NCI-H2227 treated with DMSO at 0.1 percent for 48 hours (cell line): ENCODE measurements at regions not wholly inside any gene's neighbourhood (a gene's known extent, or its start where the extent isn't known, plus 50 kb on each side); places are given as distances from the start of the nearest gene placed in this dataset.

Experiments
- DNase-seq: peaks from one replicate; lab custom pipeline; 2025; lab: John Stamatoyannopoulos, UW

GRCh38 chr9:110058304-110058953 is 149.5 kb downstream of the C9orf152 start:
- DNase-seq = peak; percentile 30

DNA sequence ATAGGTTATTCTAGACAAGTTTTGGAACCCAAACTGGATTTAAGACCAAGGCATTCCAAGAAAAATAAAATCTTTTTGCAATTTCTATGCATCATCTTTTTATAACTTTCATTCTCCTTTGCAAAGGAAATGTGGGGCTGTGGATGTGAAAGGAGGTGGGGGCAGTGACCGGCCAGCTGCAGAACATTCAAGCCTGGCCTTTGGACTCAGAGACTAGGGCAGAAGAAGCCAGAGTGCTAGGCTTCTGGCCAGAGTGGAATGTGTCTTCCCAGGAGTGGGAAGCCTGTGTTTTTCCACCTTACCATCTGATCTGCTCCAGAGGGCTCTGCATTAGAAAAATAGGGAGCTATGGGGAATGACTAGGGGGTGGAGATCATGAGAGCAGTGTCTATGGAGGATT is 148.5 kb downstream of the C9orf152 start:
- DNase-seq = no peak

- no peak for DNase-seq
Observed at GRCh38 chr9:110064803-110065202, 143.2 kb downstream of the C9orf152 start.

DNA sequence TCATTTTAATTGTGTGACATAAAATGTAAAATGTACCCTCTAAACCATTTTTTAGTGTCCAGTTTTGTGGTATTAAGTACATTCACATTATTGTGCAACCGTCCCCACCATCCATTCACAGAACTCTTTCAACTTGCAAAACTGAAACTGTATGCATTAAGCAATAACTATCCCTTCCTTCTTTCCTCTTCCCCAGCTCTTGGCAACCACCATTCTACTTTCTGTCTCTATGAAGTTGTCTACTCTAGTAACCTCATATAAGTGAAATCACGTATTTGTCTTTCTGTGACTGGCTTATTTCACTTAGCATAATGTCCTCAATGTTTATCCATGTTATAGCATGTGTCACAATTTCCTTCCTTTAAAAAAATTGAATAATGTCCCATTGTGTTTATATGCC is 142.4 kb downstream of the C9orf152 start:
- DNase-seq = no peak

DNA sequence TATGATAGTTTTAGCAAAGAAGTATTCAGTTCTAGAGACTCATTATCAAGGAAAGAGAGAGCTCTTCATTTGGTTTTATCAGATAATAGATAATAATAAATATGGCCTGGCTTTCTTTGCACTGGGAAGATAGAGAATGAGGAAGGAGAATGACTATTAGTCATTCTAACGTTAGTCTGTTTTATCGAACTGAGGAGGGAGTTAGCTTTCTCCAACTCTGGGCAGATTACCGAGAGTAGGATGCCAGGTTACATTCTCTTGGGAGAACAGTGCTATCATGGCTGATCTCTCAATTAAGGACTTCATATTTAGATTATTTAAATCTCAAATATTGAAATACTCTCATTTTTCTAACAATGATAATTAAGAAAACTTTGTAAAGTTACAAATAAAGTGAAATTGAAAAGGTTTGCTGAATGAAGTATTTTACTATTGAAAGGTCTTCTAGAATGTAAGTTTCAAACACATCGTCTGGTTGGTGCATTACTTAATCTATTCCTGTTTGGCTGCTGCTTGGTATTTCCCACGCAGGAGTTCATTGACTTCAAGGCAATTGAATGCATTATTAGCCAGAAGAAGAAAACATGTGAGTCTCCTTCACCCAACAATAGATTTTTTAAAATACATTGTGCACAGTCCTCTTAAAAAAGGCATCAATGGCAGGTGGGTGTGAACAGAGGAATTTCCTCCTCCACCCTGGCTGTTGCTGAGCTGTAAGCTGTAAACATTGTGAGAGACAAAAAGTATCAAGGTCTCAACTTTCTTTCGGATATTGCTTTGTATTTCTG is 140.8 kb downstream of the C9orf152 start:
- no peak for DNase-seq

GRCh38 chr9:110068212-110068611 is 139.7 kb downstream of the C9orf152 start:
- DNase-seq = no peak

GRCh38 chr9:110069326-110070248 is 138.4 kb downstream of the C9orf152 start:
- DNase-seq = no peak

- no peak for DNase-seq
Observed at GRCh38 chr9:110072597-110073355, 135.2 kb downstream of the C9orf152 start.

- no peak for DNase-seq
Observed at GRCh38 chr9:110073356-110073905, 134.5 kb downstream of the C9orf152 start.

DNA sequence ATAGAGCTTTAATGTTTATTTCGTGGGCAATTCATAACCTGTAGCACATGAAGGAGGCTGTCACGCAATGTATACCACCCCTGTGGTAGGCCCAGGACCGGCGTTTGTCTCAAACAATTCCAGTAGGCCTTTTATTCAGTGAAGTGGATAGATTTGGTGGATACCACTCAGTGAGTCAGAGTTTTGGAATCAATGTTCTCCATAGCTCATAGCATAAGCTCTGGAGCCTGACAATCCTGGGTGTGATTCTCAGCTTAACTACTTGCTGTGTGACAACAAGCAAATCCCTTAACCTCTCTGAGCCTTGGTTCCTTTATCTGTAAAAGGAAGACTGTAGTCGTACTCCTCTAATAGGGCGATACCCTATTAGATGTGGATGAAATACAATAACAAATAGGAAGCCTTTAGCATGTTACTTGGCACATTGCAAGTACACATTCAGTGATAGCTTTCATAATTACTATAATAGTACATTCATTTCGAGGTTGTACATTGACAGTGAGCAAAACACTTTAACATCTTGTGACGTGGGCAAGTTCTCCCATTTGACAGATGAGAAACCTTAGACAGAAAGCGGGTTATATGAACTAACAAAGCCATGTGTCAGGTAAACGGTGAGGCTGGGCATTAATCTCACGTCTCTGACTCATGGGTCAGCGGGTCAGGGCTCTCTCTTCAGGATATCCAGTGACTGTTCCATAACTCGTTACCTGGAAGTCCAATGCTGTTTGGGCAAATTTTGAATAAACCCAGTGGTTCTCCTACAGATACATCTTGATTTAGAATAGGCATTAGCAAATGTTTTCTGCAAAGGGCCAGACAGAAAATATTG is 130.8 kb downstream of the C9orf152 start:
- no peak for DNase-seq

GRCh38 chr9:110077925-110078324 is 130.0 kb downstream of the C9orf152 start:
- no peak for DNase-seq

- no peak for DNase-seq
Observed at GRCh38 chr9:110078604-110079003, 129.4 kb downstream of the C9orf152 start.

DNA sequence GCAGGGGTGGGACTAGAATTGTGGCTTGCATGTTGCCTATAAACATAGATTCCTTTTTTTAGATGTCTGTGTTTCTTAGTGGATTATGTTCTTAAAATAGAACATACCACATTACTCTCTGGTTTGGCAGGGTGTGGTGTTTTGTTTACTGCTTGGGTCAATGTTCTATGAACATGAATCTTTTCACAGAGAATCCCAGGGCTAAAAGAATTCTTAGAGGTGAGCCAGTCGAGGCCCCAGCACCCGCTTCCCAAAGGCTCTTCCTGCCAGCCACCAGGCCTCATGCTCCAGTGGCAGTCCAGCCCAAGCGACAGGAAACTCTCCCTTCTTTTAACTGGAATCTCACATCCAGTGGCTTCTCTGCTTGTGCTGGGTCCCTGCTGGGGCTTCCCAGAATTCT is 126.6 kb downstream of the C9orf152 start:
- DNase-seq = no peak

- DNase-seq = no peak
Observed at GRCh38 chr9:110083866-110084265, 124.1 kb downstream of the C9orf152 start.

- DNase-seq = no peak
Observed at GRCh38 chr9:110086537-110086936, 121.4 kb downstream of the C9orf152 start.

DNA sequence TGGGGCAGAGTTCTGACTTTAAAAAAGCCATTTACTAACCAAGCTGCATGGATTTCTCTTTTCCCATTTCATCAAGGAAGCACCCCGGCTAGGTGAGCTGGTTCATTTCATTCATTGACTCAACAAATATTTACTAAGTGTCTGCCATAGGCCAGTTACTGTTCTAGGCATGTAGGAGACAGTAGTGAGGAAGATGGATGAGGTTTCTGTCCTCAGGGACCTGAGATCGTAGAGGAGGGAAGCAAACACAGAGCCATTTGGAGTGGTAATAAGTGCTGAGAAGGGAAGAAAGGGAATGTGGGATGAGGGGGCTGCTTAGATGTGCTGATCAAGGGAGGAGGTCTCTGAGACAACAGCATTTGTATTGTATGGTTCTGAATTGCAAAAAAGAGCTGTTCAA is 120.4 kb downstream of the C9orf152 start:
- DNase-seq = no peak

GRCh38 chr9:110088099-110088498 is 119.9 kb downstream of the C9orf152 start:
- DNase-seq = no peak

- DNase-seq = no peak
Observed at GRCh38 chr9:110089681-110090370, 118.1 kb downstream of the C9orf152 start.

DNA sequence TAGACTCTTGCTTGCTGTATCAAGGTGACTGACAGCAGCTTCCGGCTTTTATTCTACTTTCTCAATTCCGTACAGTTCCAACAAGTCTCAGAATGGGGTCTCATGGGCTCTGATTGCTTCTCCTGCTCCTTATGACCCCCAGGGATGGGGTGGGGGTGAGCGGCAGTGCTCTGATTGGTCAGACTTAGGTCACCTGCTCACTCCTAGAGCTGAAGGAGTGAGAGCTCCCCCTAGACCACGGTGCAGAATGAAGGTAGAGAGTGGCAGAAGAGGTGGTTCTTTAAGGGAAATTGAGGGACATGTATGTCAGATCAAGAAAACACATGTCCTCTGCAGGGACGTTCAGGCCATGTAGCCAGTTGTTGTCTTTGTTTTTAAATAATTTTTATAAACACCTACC is 115.2 kb downstream of the C9orf152 start:
- no peak for DNase-seq

- no peak for DNase-seq
Observed at GRCh38 chr9:110093417-110093816, 114.5 kb downstream of the C9orf152 start.
